ENCODE measurements at regions not wholly inside any gene's neighbourhood (a gene's known extent, or its start where the extent isn't known, plus 50 kb on each side); places are given as distances from the start of the nearest gene placed in this dataset.
"Not testable (repeated sequence)": the region's sequence is repeated elsewhere in the genome, so short reads cannot be mapped to it uniquely, and the experiment has no call there.

- Mint-ChIP-seq H3K27ac (ENCODE audit: low read depth) (no peak overlapping the region), H3K4me1 (no peaks in the 10 kb centered on the region), H3K9me3 (no peaks in the 10 kb centered on the region), H3K36me3 (ENCODE audit: insufficient read depth) (no peaks in the 10 kb centered on the region), H3K4me3 (no peak overlapping the region), H3K27me3 (no peaks in the 10 kb centered on the region)
- no peak for DNase-seq (ENCODE audit: low spot score in 2 of 2)
- no peak for ATAC-seq (replicated peaks; ENCODE audit: extremely low read depth, poor library complexity, severe bottlenecking)
These were observed 56.0 kb upstream of the LRPPRC start for GRCh38 chr2:44051593-44052347.

- H3K4me3 Mint-ChIP-seq: no peak overlapping the region
- no peak for DNase-seq (ENCODE audit: low spot score in 2 of 2)
- H3K36me3 Mint-ChIP-seq (ENCODE audit: insufficient read depth): no peaks in the 10 kb centered on the region
- no peaks in the 10 kb centered on the region for H3K27me3 Mint-ChIP-seq
- no peaks in the 10 kb centered on the region for H3K4me1 Mint-ChIP-seq
- no peak for ATAC-seq (replicated peaks; ENCODE audit: extremely low read depth, poor library complexity, severe bottlenecking)
- H3K27ac Mint-ChIP-seq (ENCODE audit: low read depth): no peak overlapping the region
- H3K9me3 Mint-ChIP-seq: no peaks in the 10 kb centered on the region
These were observed 56.8 kb upstream of the LRPPRC start for GRCh38 chr2:44052584-44052983.

- Mint-ChIP-seq H3K4me3 (no peak overlapping the region), H3K36me3 (ENCODE audit: insufficient read depth) (no peaks in the 10 kb centered on the region), H3K4me1 (no peaks in the 10 kb centered on the region), H3K27ac (ENCODE audit: low read depth) (no peak overlapping the region), H3K27me3 (no peaks in the 10 kb centered on the region), H3K9me3 (no peaks in the 10 kb centered on the region)
- ATAC-seq (replicated peaks; ENCODE audit: extremely low read depth, poor library complexity, severe bottlenecking) (no peak), DNase-seq (ENCODE audit: low spot score in 2 of 2) (no peak)
These were observed 57.3 kb upstream of the LRPPRC start for GRCh38 chr2:44053052-44053451.

- no peak overlapping the region for H3K4me3 Mint-ChIP-seq
- no peaks in the 10 kb centered on the region for H3K27me3 Mint-ChIP-seq
- DNase-seq (ENCODE audit: low spot score in 2 of 2): no peak
- no peaks in the 10 kb centered on the region for H3K4me1 Mint-ChIP-seq
- H3K36me3 Mint-ChIP-seq (ENCODE audit: insufficient read depth): no peaks in the 10 kb centered on the region
- no peak for ATAC-seq (replicated peaks; ENCODE audit: extremely low read depth, poor library complexity, severe bottlenecking)
- no peak overlapping the region for H3K27ac Mint-ChIP-seq (ENCODE audit: low read depth)
- no peaks in the 10 kb centered on the region for H3K9me3 Mint-ChIP-seq
These were observed 57.7 kb upstream of the LRPPRC start for GRCh38 chr2:44053456-44053855.

- ATAC-seq (replicated peaks; ENCODE audit: extremely low read depth, poor library complexity, severe bottlenecking): no peak
- Mint-ChIP-seq H3K4me1 (no peaks in the 10 kb centered on the region), H3K4me3 (no peak overlapping the region), H3K36me3 (ENCODE audit: insufficient read depth) (no peaks in the 10 kb centered on the region), H3K27me3 (no peaks in the 10 kb centered on the region), H3K9me3 (no peaks in the 10 kb centered on the region), H3K27ac (ENCODE audit: low read depth) (no peak overlapping the region)
- no peak for DNase-seq (ENCODE audit: low spot score in 2 of 2)
These were observed 59.4 kb upstream of the LRPPRC start for GRCh38 chr2:44055229-44055628.

GRCh38 chr2:44055664-44056063 is 59.9 kb upstream of the LRPPRC start:
- no peak overlapping the region for H3K27ac Mint-ChIP-seq (ENCODE audit: low read depth)
- no peaks in the 10 kb centered on the region for H3K4me1 Mint-ChIP-seq
- H3K27me3 Mint-ChIP-seq: no peaks in the 10 kb centered on the region
- H3K36me3 Mint-ChIP-seq (ENCODE audit: insufficient read depth): no peaks in the 10 kb centered on the region
- no peak overlapping the region for H3K4me3 Mint-ChIP-seq
- H3K9me3 Mint-ChIP-seq: no peaks in the 10 kb centered on the region
- ATAC-seq (replicated peaks; ENCODE audit: extremely low read depth, poor library complexity, severe bottlenecking): no peak
- DNase-seq (ENCODE audit: low spot score in 2 of 2): no peak

GRCh38 chr2:44056947-44057346 is 61.2 kb upstream of the LRPPRC start:
- no peak overlapping the region for H3K4me3 Mint-ChIP-seq
- ATAC-seq (replicated peaks; ENCODE audit: extremely low read depth, poor library complexity, severe bottlenecking) (no peak), DNase-seq (ENCODE audit: low spot score in 2 of 2) (no peak)
- peaks cover 4% of the 10 kb centered on the region for H3K27me3 Mint-ChIP-seq
- H3K27ac Mint-ChIP-seq (ENCODE audit: low read depth): no peak overlapping the region
- H3K9me3 Mint-ChIP-seq: no peaks in the 10 kb centered on the region
- H3K36me3 Mint-ChIP-seq (ENCODE audit: insufficient read depth): no peaks in the 10 kb centered on the region
- H3K4me1 Mint-ChIP-seq: no peaks in the 10 kb centered on the region

GRCh38 chr2:44060286-44060685 is 64.5 kb upstream of the LRPPRC start:
- not testable (repeated sequence) for DNase-seq (ENCODE audit: low spot score in 2 of 2); H3K9me3 Mint-ChIP-seq; H3K4me1 Mint-ChIP-seq; H3K27ac Mint-ChIP-seq (ENCODE audit: low read depth); H3K36me3 Mint-ChIP-seq (ENCODE audit: insufficient read depth); ATAC-seq (replicated peaks; ENCODE audit: extremely low read depth, poor library complexity, severe bottlenecking); H3K4me3 Mint-ChIP-seq
- peaks cover 18% of the 10 kb centered on the region for H3K27me3 Mint-ChIP-seq

GRCh38 chr2:44060990-44061389 is 65.2 kb upstream of the LRPPRC start:
- ATAC-seq (replicated peaks; ENCODE audit: extremely low read depth, poor library complexity, severe bottlenecking): no peak
- H3K4me1 Mint-ChIP-seq: no peaks in the 10 kb centered on the region
- peaks cover 18% of the 10 kb centered on the region for H3K27me3 Mint-ChIP-seq
- no peak overlapping the region for H3K27ac Mint-ChIP-seq (ENCODE audit: low read depth)
- DNase-seq (ENCODE audit: low spot score in 2 of 2): no peak
- no peaks in the 10 kb centered on the region for H3K36me3 Mint-ChIP-seq (ENCODE audit: insufficient read depth)
- no peak overlapping the region for H3K4me3 Mint-ChIP-seq
- no peaks in the 10 kb centered on the region for H3K9me3 Mint-ChIP-seq

- Mint-ChIP-seq H3K4me3 (no peak overlapping the region), H3K36me3 (ENCODE audit: insufficient read depth) (no peaks in the 10 kb centered on the region), H3K27me3 (peaks cover 18% of the 10 kb centered on the region), H3K9me3 (no peaks in the 10 kb centered on the region), H3K4me1 (no peaks in the 10 kb centered on the region), H3K27ac (ENCODE audit: low read depth) (no peak overlapping the region)
- no peak for DNase-seq (ENCODE audit: low spot score in 2 of 2)
- no peak for ATAC-seq (replicated peaks; ENCODE audit: extremely low read depth, poor library complexity, severe bottlenecking)
These were observed 65.7 kb upstream of the LRPPRC start for GRCh38 chr2:44061469-44061868.

GRCh38 chr2:44061876-44062275 is 66.1 kb upstream of the LRPPRC start:
- no peaks in the 10 kb centered on the region for H3K4me1 Mint-ChIP-seq
- no peaks in the 10 kb centered on the region for H3K36me3 Mint-ChIP-seq (ENCODE audit: insufficient read depth)
- no peak overlapping the region for H3K27ac Mint-ChIP-seq (ENCODE audit: low read depth)
- H3K4me3 Mint-ChIP-seq: no peak overlapping the region
- no peaks in the 10 kb centered on the region for H3K9me3 Mint-ChIP-seq
- DNase-seq (ENCODE audit: low spot score in 2 of 2) (no peak), ATAC-seq (replicated peaks; ENCODE audit: extremely low read depth, poor library complexity, severe bottlenecking) (no peak)
- peaks cover 18% of the 10 kb centered on the region for H3K27me3 Mint-ChIP-seq

- no peaks in the 10 kb centered on the region for H3K36me3 Mint-ChIP-seq (ENCODE audit: insufficient read depth)
- H3K4me1 Mint-ChIP-seq: no peaks in the 10 kb centered on the region
- H3K4me3 Mint-ChIP-seq: no peak overlapping the region
- H3K9me3 Mint-ChIP-seq: no peaks in the 10 kb centered on the region
- ATAC-seq (replicated peaks; ENCODE audit: extremely low read depth, poor library complexity, severe bottlenecking) (no peak), DNase-seq (ENCODE audit: low spot score in 2 of 2) (no peak)
- peaks cover 19% of the 10 kb centered on the region for H3K27me3 Mint-ChIP-seq
- H3K27ac Mint-ChIP-seq (ENCODE audit: low read depth): no peak overlapping the region
These were observed 67.2 kb upstream of the LRPPRC start for GRCh38 chr2:44063033-44063432.

GRCh38 chr2:44064281-44064680 is 68.5 kb upstream of the LRPPRC start:
- not testable (repeated sequence) for H3K4me1 Mint-ChIP-seq; H3K27ac Mint-ChIP-seq (ENCODE audit: low read depth)

More at GRCh38 chr2:44064281-44064680, 68.5 kb upstream of the LRPPRC start:
- H3K4me3 Mint-ChIP-seq; H3K9me3 Mint-ChIP-seq; DNase-seq (ENCODE audit: low spot score in 2 of 2); H3K36me3 Mint-ChIP-seq (ENCODE audit: insufficient read depth); ATAC-seq (replicated peaks; ENCODE audit: extremely low read depth, poor library complexity, severe bottlenecking): not testable (repeated sequence)
- peaks cover 27% of the 10 kb centered on the region for H3K27me3 Mint-ChIP-seq
